Right lobe of liver (tissue), 4 donors: ENCODE measurements at regions not wholly inside any gene's neighbourhood (a gene's known extent, or its start where the extent isn't known, plus 50 kb on each side); places are given as distances from the start of the nearest gene placed in this dataset.

Experiments
- CTCF ChIP-seq, 4 donors: fragments of 200-600 bp in 3 of 4; fragments of 450-650 bp in 1 of 4; IDR thresholded peaks; one replicate each; pipeline versions ENCODE4 v1.5.1 to v1.8.0; 2016 to 2022; ENCODE audit warnings: antibody characterized with exemption in 4 of 4, mild to moderate bottlenecking in 2 of 4
- POLR2A ChIP-seq: fragments of 450-650 bp; IDR thresholded peaks from one replicate; pipeline ENCODE4 v1.6.1; 2017; ENCODE audit warnings: antibody characterized with exemption, mild to moderate bottlenecking
- donor health status: DM: no; HTN: no; CAD: no.
- donor health status: DM: no; HTN: no; CAD: no.
- donor health status: DM: no; HTN: yes; CAD: no.

GRCh38 chr5:2506603-2507002, 244.9 kb downstream of the IRX2 start:
- TF ChIP-seq CTCF (IDR thresholded peaks at IDR 0.05), result no peak
- no peak for TF ChIP-seq POLR2A
